Middle frontal gyrus (tissue), 1 donor: ENCODE measurements at regions not wholly inside any gene's neighbourhood (a gene's known extent, or its start where the extent isn't known, plus 50 kb on each side); places are given as distances from the start of the nearest gene placed in this dataset.

Source experiments
- DNase-seq: peaks from one replicate; pipeline ENCODE4 v3.0.0-alpha.2; 2015; ENCODE audit warnings: low spot score; ENCODE audit errors: extremely low spot score

- DNase-seq: no peak
Observed at GRCh38 chr19:31554360-31554759, 205.1 kb upstream of the TSHZ3 start.

- DNase-seq: no peak
Observed at GRCh38 chr19:31555634-31556215, 206.5 kb upstream of the TSHZ3 start.

- no peak for DNase-seq
Observed at GRCh38 chr19:31559494-31559893, 210.3 kb upstream of the TSHZ3 start.

GRCh38 chr19:31560086-31561060, 211.1 kb upstream of the TSHZ3 start:
- DNase-seq: no peak

GRCh38 chr19:31562966-31563612, 213.9 kb upstream of the TSHZ3 start:
- no peak for DNase-seq

GRCh38 chr19:31567776-31568175, 218.5 kb upstream of the TSHZ3 start:
- DNase-seq: no peak

- no peak for DNase-seq
Observed at GRCh38 chr19:31568724-31569123, 219.5 kb upstream of the TSHZ3 start.

- DNase-seq: no peak
Observed at GRCh38 chr19:31570718-31571117, 221.5 kb upstream of the TSHZ3 start.

- DNase-seq: no peak
Observed at GRCh38 chr19:31572102-31572975, 223.1 kb upstream of the TSHZ3 start.

- no peak for DNase-seq
Observed at GRCh38 chr19:31572976-31573298, 223.7 kb upstream of the TSHZ3 start.

GRCh38 chr19:31574251-31574973, 225.2 kb upstream of the TSHZ3 start:
- DNase-seq: no peak

- DNase-seq: no peak
Observed at GRCh38 chr19:31575846-31576335, 226.7 kb upstream of the TSHZ3 start.

GRCh38 chr19:31578326-31578725, 229.1 kb upstream of the TSHZ3 start:
- DNase-seq: no peak

- DNase-seq: no peak
Observed at GRCh38 chr19:31583148-31583547, 233.9 kb upstream of the TSHZ3 start.

GRCh38 chr19:31586282-31586681, 237.0 kb upstream of the TSHZ3 start:
- DNase-seq: no peak

- no peak for DNase-seq
Observed at GRCh38 chr19:31589109-31589508, 239.9 kb upstream of the TSHZ3 start.

GRCh38 chr19:31591258-31591657, 242.0 kb upstream of the TSHZ3 start:
- DNase-seq: no peak

GRCh38 chr19:31592456-31592855, 243.2 kb upstream of the TSHZ3 start:
- DNase-seq: no peak

- no peak for DNase-seq
Observed at GRCh38 chr19:31594701-31595100, 245.5 kb upstream of the TSHZ3 start.

GRCh38 chr19:31595521-31595920, 246.3 kb upstream of the TSHZ3 start:
- DNase-seq: no peak

- no peak for DNase-seq
Observed at GRCh38 chr19:31596751-31597150, 247.5 kb upstream of the TSHZ3 start.
